H1 (cell line): ENCODE measurements at regions not wholly inside any gene's neighbourhood (a gene's known extent, or its start where the extent isn't known, plus 50 kb on each side); places are given as distances from the start of the nearest gene placed in this dataset.
A peak's percentile ranks its signal among the peaks of the same experiment; 100 is the strongest.

ENCODE experiments used
- CTCF ChIA-PET: fragments of 300-600 bp; sonication (Branson Sonifier 250); formaldehyde crosslinking; loops from one replicate; lab custom pipeline; 2021; ENCODE audit not compliant: partially characterized antibody; lab: Charles Lee
- POLR2A ChIA-PET: fragments of 300-600 bp; sonication (Branson Sonifier 250); formaldehyde crosslinking; loops from one replicate; lab custom pipeline; 2021; ENCODE audit warnings: inconsistent platforms; ENCODE audit not compliant: partially characterized antibody; lab: Charles Lee
- DNase-seq, 2 experiments: peaks; one replicate each; pipeline versions ENCODE4 v3.0.0 to v3.0.0-alpha.2; 2010 to 2022; ENCODE audit warnings: low spot score in 2 of 2, low read depth in 1 of 2, mixed read lengths in 1 of 2
- FAIRE-seq: peaks from 2 replicates; lab custom pipeline; 2011; peaks lifted over from hg19 to GRCh38; lab: Jason Lieb, UNC
- H2AFZ ChIP-seq: 2 replicates; pipeline ENCODE4 v1.8.1; 2012; ENCODE audit warnings: low read length, inconsistent platforms
- H2AK5ac ChIP-seq: 2 replicates; pipeline ENCODE4 v1.6.1; 2013; ENCODE audit warnings: low read depth, low read length
- H2BK120ac ChIP-seq: replicated peaks from 2 replicates; pipeline ENCODE3; 2013; ENCODE audit warnings: low read depth, low read length, inconsistent platforms
- H2BK12ac ChIP-seq: 2 replicates; pipeline ENCODE4 v1.6.1; 2013; ENCODE audit warnings: low read depth, low read length
- H2BK15ac ChIP-seq: 2 replicates; pipeline ENCODE4 v1.6.1; 2013; ENCODE audit warnings: low read length
- H2BK20ac ChIP-seq: 2 replicates; pipeline ENCODE4 v1.6.1; 2013; ENCODE audit warnings: low read length
- H2BK5ac ChIP-seq: 2 replicates; pipeline ENCODE4 v1.6.1; 2013; ENCODE audit warnings: low read depth, low read length
- H3K14ac ChIP-seq: 2 replicates; pipeline ENCODE4 v1.6.1; 2013; ENCODE audit warnings: inconsistent platforms; ENCODE audit not compliant: insufficient read length
- H3K18ac ChIP-seq: 2 replicates; pipeline ENCODE4 v1.6.1; 2013; ENCODE audit warnings: low read length; ENCODE audit errors: extremely low read depth
- H3K23ac ChIP-seq: 2 replicates; pipeline ENCODE4 v1.6.1; 2013; ENCODE audit warnings: inconsistent platforms; ENCODE audit not compliant: insufficient read length
- H3K23me2 ChIP-seq: 2 replicates; pipeline ENCODE4 v1.6.1; 2013; ENCODE audit warnings: low read depth, low read length
- H3K27ac ChIP-seq: 2 replicates; pipeline ENCODE4 v1.6.1; 2011; ENCODE audit warnings: low read depth, low read length, inconsistent platforms
- H3K27me3 ChIP-seq, 4 experiments: replicated peaks in 1 of 4; 1 replicate in 1 of 4; 2 replicates in 3 of 4; pipeline versions ENCODE4 v1.6.1 to v1.8.1; 2011 to 2013; ENCODE audit warnings: low read length in 3 of 4, mild to moderate bottlenecking in 3 of 4, inconsistent platforms in 2 of 4, mixed read lengths in 2 of 4, moderate library complexity in 1 of 4; ENCODE audit not compliant: control insufficient read depth in 3 of 4, insufficient read depth in 3 of 4; ENCODE audit errors: extremely low read depth in 1 of 4
- H3K36me3 ChIP-seq, 4 experiments: 2 replicates each; pipeline versions ENCODE4 v1.6.1 to v1.8.1; 2011 to 2013; ENCODE audit warnings: mild to moderate bottlenecking in 4 of 4, low read length in 3 of 4, moderate library complexity in 2 of 4, control low read depth in 1 of 4, inconsistent platforms in 1 of 4; ENCODE audit not compliant: insufficient read depth in 4 of 4, control insufficient read depth in 2 of 4
- H3K4ac ChIP-seq: replicated peaks from 2 replicates; pipeline ENCODE3; 2013; ENCODE audit warnings: low read length, low read depth, mixed read lengths, inconsistent platforms; ENCODE audit not compliant: insufficient read length
- H3K4me1 ChIP-seq, 4 experiments: replicated peaks in 1 of 4; 1 replicate in 1 of 4; 2 replicates in 3 of 4; pipeline versions ENCODE4 v1.6.1 to v1.8.1; 2011 to 2013; ENCODE audit warnings: low read length in 3 of 4, inconsistent platforms in 2 of 4, mixed read lengths in 1 of 4; ENCODE audit not compliant: insufficient read depth in 4 of 4, control insufficient read depth in 3 of 4
- H3K4me2 ChIP-seq, 2 experiments: 2 replicates each; pipeline versions ENCODE4 v1.6.1 to v1.8.1; 2011 to 2013; ENCODE audit warnings: low read depth in 2 of 2, low read length in 2 of 2, control low read depth in 1 of 2, inconsistent platforms in 1 of 2, mild to moderate bottlenecking in 1 of 2; ENCODE audit not compliant: insufficient read depth in 1 of 2
- H3K4me3 ChIP-seq, 4 experiments: fragments of 200-600, 300-600 bp in 1 of 4; sonication (generic), shearing (Covaris generic), sonication (Bioruptor Twin) in 1 of 4; 2 replicates each; pipeline versions ENCODE4 v1.5.1 to v1.8.1; 2011 to 2016; ENCODE audit warnings: low read length in 4 of 4, low read depth in 3 of 4, control low read depth in 2 of 4, inconsistent platforms in 2 of 4, mild to moderate bottlenecking in 2 of 4, mixed read lengths in 1 of 4, moderate library complexity in 1 of 4; ENCODE audit not compliant: insufficient read depth in 2 of 4; ENCODE audit errors: extremely low read depth in 1 of 4
- H3K56ac ChIP-seq: replicated peaks from 2 replicates; pipeline ENCODE3; 2013; ENCODE audit warnings: low read depth, mild to moderate bottlenecking, mixed read lengths, low read length, inconsistent platforms; ENCODE audit not compliant: insufficient read length
- H3K79me1 ChIP-seq: 2 replicates; pipeline ENCODE4 v1.6.1; 2013; ENCODE audit warnings: low read depth, low read length, control low read depth
- H3K79me2 ChIP-seq, 2 experiments: 2 replicates each; pipeline versions ENCODE4 v1.6.1 to v1.8.1; 2012 to 2013; ENCODE audit warnings: low read length in 2 of 2, mild to moderate bottlenecking in 2 of 2, inconsistent platforms in 1 of 2; ENCODE audit not compliant: insufficient read depth in 2 of 2, control insufficient read depth in 1 of 2
- H3K9ac ChIP-seq, 4 experiments: replicated peaks in 1 of 4; 1 replicate in 1 of 4; 2 replicates in 3 of 4; pipeline versions ENCODE4 v1.6.1 to v1.8.1; 2011 to 2013; ENCODE audit warnings: low read depth in 3 of 4, low read length in 3 of 4, control low read depth in 2 of 4, mild to moderate bottlenecking in 2 of 4, moderate library complexity in 2 of 4, inconsistent platforms in 1 of 4; ENCODE audit errors: extremely low read depth in 1 of 4
- H3K9me3 ChIP-seq, 2 experiments: 2 replicates each; pipeline versions ENCODE4 v1.6.1 to v1.8.1; 2012 to 2013; ENCODE audit warnings: mild to moderate bottlenecking in 2 of 2, moderate library complexity in 2 of 2, control low read depth in 1 of 2, inconsistent platforms in 1 of 2, low read depth in 1 of 2, low read length in 1 of 2, mixed read lengths in 1 of 2; ENCODE audit not compliant: insufficient read depth in 2 of 2
- H4K20me1 ChIP-seq, 2 experiments: replicated peaks in 1 of 2; 2 replicates each; pipeline versions ENCODE3 to v1.8.1; 2011 to 2013; ENCODE audit warnings: inconsistent platforms in 2 of 2, low read length in 2 of 2, mild to moderate bottlenecking in 1 of 2; ENCODE audit not compliant: insufficient read depth in 2 of 2, control insufficient read depth in 1 of 2
- H4K5ac ChIP-seq: 2 replicates; pipeline ENCODE4 v1.6.1; 2013; ENCODE audit warnings: low read length, low read depth, mixed read lengths, inconsistent platforms; ENCODE audit not compliant: insufficient read length
- H4K8ac ChIP-seq: 2 replicates; pipeline ENCODE4 v1.8.0; 2013; ENCODE audit warnings: mild to moderate bottlenecking, moderate library complexity, low read length, inconsistent platforms; ENCODE audit not compliant: insufficient read depth; ENCODE audit errors: extremely low read depth
- H4K91ac ChIP-seq: replicated peaks from 2 replicates; pipeline ENCODE3; 2013; ENCODE audit warnings: low read length, mixed read lengths, inconsistent platforms; ENCODE audit not compliant: insufficient read length
- FOSL1 ChIP-seq: IDR thresholded peaks from 2 replicates; pipeline ENCODE4 v1.6.1; 2011; ENCODE audit warnings: mild to moderate bottlenecking, low read depth, low read length, moderate library complexity; ENCODE audit not compliant: insufficient read depth
- JUN ChIP-seq: IDR thresholded peaks from 2 replicates; pipeline ENCODE4 v1.6.1; 2011; ENCODE audit warnings: low read depth, mild to moderate bottlenecking, improper control_type of control experiment, low read length
- KDM1A ChIP-seq: fragments of 200-600, 300-600 bp; sonication (generic); IDR thresholded peaks from 2 replicates; pipeline ENCODE4 v1.7.1; 2016; ENCODE audit warnings: mild to moderate bottlenecking, low read length, borderline replicate concordance
- KDM4A ChIP-seq: IDR thresholded peaks from one replicate; pipeline ENCODE4 v1.7.1; 2012; ENCODE audit warnings: low read depth, mild to moderate bottlenecking, moderate library complexity, low read length, inconsistent platforms; ENCODE audit not compliant: severe bottlenecking
- NANOG ChIP-seq: IDR thresholded peaks from 2 replicates; pipeline ENCODE4 v1.6.1; 2011; ENCODE audit warnings: low read length, low read depth, mild to moderate bottlenecking, inconsistent platforms; ENCODE audit not compliant: insufficient read depth, poor library complexity, severe bottlenecking
- RBBP5 ChIP-seq: IDR thresholded peaks from 2 replicates; pipeline ENCODE4 v1.7.1; 2012; ENCODE audit warnings: low read depth, mild to moderate bottlenecking, inconsistent platforms, low read length, moderate library complexity, borderline replicate concordance
- SIRT6 ChIP-seq: IDR thresholded peaks from one replicate; pipeline ENCODE4 v1.7.1; 2012; ENCODE audit warnings: low read length, inconsistent platforms
- SIX5 ChIP-seq: IDR thresholded peaks from 2 replicates; pipeline ENCODE4 v1.6.1; 2011; ENCODE audit warnings: mild to moderate bottlenecking, low read depth, low read length
- SRF ChIP-seq: IDR thresholded peaks from 2 replicates; pipeline ENCODE4 v1.6.1; 2011; ENCODE audit warnings: mild to moderate bottlenecking, low read depth, low read length, moderate library complexity
- ZNF274 ChIP-seq: IDR thresholded peaks from 2 replicates; pipeline ENCODE4 v1.7.0; 2012; ENCODE audit warnings: low read length, borderline replicate concordance; ENCODE audit errors: extremely low read depth
- WGBS, 2 experiments: shearing (Covaris generic) in 1 of 2; methylation state at CpG; one replicate each; pipeline versions ENCODE4 v1.1.6 to v1.1.7; 2013 to 2015; ENCODE audit warnings: low lambda C conversion rate in 2 of 2, mixed read lengths in 2 of 2, inconsistent platforms in 1 of 2, low coverage in 1 of 2, missing lambda C conversion rate in 1 of 2; ENCODE audit not compliant: insufficient replicate concordance in 2 of 2, insufficient coverage in 1 of 2, insufficient read length in 1 of 2; ENCODE audit errors: extremely low coverage in 1 of 2, missing lambda C conversion rate in 1 of 2; 5-methylcytosine and 5-hydroxymethylcytosine counted together
- TF ChIP-seq, protein P1 (sequence below): IDR thresholded peaks from 2 replicates; pipeline ENCODE4 v1.6.1; 2012; ENCODE audit warnings: inconsistent platforms
- TF ChIP-seq, protein P2 (sequence below): IDR thresholded peaks from 2 replicates; pipeline ENCODE4 v1.6.1; 2011; ENCODE audit warnings: low read length, improper control_type of control experiment

DNA sequence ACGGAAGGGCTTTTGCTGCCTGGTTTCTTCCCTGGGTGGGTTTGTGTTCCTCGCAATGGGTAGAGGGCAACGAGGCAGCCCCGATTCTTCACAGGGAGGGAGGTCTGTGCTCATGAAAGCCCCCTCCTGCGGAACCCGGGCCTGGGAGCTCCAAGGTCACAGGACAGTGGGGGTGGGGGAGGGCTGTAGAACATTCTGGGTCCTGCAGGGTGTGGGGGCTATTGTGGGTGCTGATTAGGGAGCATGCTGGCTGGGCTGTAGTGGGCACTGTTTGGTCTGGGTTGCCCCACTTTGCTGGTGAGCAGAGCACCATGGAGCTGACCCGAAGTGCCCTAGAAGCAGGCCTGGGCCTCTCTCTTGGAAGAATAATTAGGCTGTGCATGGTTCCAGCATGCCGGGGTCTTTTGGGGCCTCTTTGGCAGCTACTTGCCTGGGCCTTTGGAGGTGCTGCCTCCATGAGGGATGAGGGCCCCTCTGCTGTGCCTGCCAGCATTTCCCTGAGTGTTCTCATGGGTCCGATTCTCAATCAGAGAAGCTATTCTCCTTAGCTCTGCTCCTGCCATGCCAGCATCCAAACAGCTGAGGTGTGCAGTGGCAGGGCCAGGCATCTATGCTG is 232.2 kb upstream of the HS6ST1 start:
- no peak for FAIRE-seq
- Histone ChIP-seq H3K27me3 (no peaks in the 10 kb centered on the region), H2BK12ac (0 out of 2 replicates have a peak overlapping the region, but pooled peaks have one; percentile 5), H3K9me3 (no peaks in the 10 kb centered on the region; a peak in 2 of 4 replicates), H3K27ac (no peak overlapping the region), H3K79me2 (no peaks in the 10 kb centered on the region), H4K5ac (no peak overlapping the region), H3K9ac (no peak overlapping the region), H4K20me1 (peaks cover 0 to 3% of the 10 kb centered on the region in 2 experiments), H2BK20ac (no peak overlapping the region), H3K4me3 (no peak overlapping the region), H2BK15ac (no peak overlapping the region), H4K8ac (peak overlapping the region; percentile 42; the same call in 1 of the 2 replicates), H3K4me1 (peaks cover 0 to 8% (median 0%) of the 10 kb centered on the region in 4 experiments; a peak in 2 of 7 replicates), H3K18ac (no peak overlapping the region), H4K91ac (no peak overlapping the region), H2BK120ac (no peak overlapping the region), H3K14ac (no peak overlapping the region), H2AFZ (no peak overlapping the region), H3K23me2 (peaks cover 12% of the 10 kb centered on the region; the same call in 1 of the 2 replicates), H3K23ac (no peak overlapping the region), H3K36me3 (no peaks in the 10 kb centered on the region), H3K79me1 (no peaks in the 10 kb centered on the region), H3K4me2 (no peak overlapping the region), H3K56ac (no peak overlapping the region), H3K4ac (no peak overlapping the region), H2BK5ac (no peak overlapping the region), H2AK5ac (no peak overlapping the region)
- ChIA-PET CTCF (interaction anchor here (0.7 to 2.3 kb wide), 5 partner anchors 11 to 82 kb away, joined by 3 to 5 read pairs (median 3); no protein-coding TSS in a partner anchor), POLR2A (no interaction called here)
- 92% methylated on average over 7 of the region's 9 CpGs; no CpG with 5 or more reads in 1 of the 2 experiments for WGBS, 2 experiments
- DNase-seq: no peak
- TF ChIP-seq KDM4A (no peak), KDM1A (no peak), SIRT6 (no peak), JUN (no peak), FOSL1 (no peak), NANOG (no peak), ZNF274 (no peak), SRF (no peak), RBBP5 (no peak), SIX5 (no peak)
- TF ChIP-seq, protein P1, sequence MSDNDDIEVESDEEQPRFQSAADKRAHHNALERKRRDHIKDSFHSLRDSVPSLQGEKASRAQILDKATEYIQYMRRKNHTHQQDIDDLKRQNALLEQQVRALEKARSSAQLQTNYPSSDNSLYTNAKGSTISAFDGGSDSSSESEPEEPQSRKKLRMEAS: no peak
- TF ChIP-seq, protein P2, sequence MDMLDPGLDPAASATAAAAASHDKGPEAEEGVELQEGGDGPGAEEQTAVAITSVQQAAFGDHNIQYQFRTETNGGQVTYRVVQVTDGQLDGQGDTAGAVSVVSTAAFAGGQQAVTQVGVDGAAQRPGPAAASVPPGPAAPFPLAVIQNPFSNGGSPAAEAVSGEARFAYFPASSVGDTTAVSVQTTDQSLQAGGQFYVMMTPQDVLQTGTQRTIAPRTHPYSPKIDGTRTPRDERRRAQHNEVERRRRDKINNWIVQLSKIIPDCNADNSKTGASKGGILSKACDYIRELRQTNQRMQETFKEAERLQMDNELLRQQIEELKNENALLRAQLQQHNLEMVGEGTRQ: no peak
